Epithelial cell of esophagus (primary cell): ENCODE measurements at regions not wholly inside any gene's neighbourhood (a gene's known extent, or its start where the extent isn't known, plus 50 kb on each side); places are given as distances from the start of the nearest gene placed in this dataset.

ENCODE experiments used
- DNase-seq: peaks from one replicate; pipeline ENCODE4 v3.0.0; 2010; ENCODE audit warnings: low read depth
- H3K4me3 ChIP-seq: 2 replicates; pipeline ENCODE4 v1.5.1; 2011; ENCODE audit warnings: mild to moderate bottlenecking, low read length, control low read depth
- TF ChIP-seq, protein P1 (sequence below): IDR thresholded peaks from 2 replicates; pipeline ENCODE4 v1.5.1; 2011; ENCODE audit warnings: low read depth, mild to moderate bottlenecking, low read length, control low read depth, inconsistent platforms; ENCODE audit not compliant: insufficient read depth; ENCODE audit errors: missing control alignments

DNA sequence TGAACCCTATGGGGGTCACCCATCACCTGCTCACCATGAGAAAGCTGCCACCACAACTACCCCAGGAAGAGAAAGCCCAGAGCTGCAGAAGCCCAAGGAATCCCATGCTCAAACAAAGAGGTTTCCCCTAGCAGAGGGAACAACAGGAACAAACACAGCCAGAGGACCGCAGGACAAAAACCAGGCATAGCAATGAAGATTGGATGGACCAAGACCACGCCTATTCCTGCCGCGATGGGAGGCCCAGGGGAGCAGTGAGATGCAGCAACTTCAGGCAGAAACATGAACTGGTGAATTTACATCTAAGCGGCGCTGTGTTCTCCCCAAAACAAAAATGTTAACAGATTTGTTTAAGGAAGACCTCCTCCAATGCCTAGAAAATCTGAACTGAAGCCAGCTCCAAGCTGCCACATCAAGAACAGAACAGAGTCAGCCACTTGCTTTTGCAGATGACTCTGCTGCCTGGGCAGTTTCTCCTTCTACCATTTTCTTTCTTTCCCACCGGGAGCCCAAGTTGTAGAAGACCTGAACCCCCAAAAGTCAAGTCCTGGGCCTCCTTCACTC is 134.2 kb upstream of the NEBL start:
- no peak overlapping the region for H3K4me3 ChIP-seq
- DNase-seq = no peak

DNA sequence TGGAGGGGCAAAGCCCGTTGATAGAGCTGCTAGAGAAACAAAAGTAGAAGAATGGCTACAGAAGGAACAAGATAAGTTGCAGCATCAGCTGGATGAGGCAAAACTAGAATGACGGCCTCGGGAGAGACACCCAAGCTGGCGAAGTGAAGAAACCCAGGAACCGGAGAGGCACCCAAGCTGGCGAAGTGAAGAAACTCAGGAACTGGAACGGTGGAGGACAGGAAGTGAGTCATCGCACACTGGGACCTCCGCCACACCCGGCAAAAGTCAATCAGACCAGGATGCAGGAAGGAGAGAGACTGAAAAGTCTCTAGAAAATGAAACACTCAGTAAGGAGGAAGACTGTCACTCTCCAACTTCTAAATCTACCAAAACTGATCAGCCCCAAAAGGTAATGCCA is 133.0 kb upstream of the NEBL start:
- DNase-seq = peak; percentile 62
- TF ChIP-seq, protein P1, sequence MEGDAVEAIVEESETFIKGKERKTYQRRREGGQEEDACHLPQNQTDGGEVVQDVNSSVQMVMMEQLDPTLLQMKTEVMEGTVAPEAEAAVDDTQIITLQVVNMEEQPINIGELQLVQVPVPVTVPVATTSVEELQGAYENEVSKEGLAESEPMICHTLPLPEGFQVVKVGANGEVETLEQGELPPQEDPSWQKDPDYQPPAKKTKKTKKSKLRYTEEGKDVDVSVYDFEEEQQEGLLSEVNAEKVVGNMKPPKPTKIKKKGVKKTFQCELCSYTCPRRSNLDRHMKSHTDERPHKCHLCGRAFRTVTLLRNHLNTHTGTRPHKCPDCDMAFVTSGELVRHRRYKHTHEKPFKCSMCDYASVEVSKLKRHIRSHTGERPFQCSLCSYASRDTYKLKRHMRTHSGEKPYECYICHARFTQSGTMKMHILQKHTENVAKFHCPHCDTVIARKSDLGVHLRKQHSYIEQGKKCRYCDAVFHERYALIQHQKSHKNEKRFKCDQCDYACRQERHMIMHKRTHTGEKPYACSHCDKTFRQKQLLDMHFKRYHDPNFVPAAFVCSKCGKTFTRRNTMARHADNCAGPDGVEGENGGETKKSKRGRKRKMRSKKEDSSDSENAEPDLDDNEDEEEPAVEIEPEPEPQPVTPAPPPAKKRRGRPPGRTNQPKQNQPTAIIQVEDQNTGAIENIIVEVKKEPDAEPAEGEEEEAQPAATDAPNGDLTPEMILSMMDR = no peak

More for the DNA sequence above, 134.2 kb upstream of the NEBL start:
- TF ChIP-seq, protein P1 = no peak

DNA sequence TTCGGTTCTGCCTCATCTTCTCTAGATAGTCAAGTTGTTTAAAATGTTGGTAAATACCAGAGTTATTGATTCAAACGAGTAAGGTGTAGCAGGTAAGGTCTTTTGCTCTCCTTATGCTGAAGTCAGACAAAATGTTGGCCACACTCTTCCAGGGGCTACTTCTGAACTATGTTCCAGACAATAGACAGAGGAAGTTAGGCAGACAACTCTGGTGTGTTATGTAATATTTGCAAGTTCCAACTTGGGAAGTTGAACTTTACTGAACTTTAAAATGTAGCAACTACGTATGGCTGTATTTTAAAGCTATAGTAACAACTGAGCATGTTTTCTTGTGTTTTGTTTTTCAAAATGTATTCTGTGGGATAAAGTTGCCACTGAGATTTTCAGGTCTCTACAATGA is 125.7 kb upstream of the NEBL start:
- TF ChIP-seq, protein P1 = no peak
- DNase-seq = peak; percentile 76
- H3K4me3 ChIP-seq = no peak overlapping the region

More for the DNA sequence above, 133.0 kb upstream of the NEBL start:
- H3K4me3 ChIP-seq = no peak overlapping the region

DNA sequence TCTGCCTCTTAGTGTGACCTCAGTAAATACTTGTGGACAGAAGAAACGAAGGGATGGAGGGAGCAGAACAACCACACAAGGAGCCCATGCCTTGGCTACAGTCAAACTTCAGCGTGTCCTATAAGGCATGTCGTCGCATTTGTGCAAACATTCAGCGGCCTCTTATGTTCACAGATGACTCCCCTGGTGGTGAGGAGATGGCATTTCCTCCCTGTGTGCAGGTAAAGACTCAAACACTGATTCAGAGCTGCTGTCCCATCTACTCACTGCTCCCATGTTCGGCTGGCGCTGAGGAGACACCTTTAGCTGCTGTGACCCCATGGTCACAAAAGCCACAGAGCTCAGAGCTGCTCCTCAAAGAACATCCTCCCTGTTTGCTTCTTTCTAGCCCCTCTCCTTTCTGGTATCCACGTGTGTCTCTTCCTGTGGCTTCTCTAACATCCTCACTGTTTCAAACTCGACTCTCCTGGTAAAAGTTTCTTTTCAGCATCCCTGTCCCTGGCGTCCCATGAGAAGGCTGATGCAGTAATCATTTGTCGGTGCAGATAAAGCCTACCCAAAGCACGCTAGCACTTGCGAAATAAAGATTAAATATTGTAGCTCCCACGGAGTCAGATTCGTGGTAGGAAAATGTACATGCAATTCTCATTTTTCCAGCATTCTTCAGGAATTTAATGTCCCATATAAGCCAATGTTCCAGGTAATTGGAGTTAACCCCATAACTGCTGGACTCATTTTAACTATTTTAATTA is 124.9 kb upstream of the NEBL start:
- no peak for DNase-seq
- TF ChIP-seq, protein P1 = no peak
- no peak overlapping the region for H3K4me3 ChIP-seq

DNA sequence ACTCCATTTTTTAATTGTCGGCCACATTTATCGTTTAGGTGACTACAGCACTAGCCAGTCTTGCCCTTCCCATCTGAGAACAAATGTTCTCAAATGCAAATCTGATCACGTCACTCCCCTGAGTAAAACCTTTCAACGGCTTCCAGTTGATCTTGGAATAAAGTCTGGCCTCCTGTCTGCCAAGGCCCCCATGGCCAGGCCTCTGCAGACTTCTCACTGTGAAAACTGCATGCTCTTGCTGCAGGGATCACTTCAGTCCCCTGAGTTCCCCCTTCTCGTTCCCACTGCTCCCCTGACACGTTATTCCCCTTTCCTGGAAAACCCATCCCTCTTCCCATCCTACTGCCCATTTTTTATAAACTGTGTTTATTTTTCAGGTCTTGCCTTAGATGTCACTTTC is 124.1 kb upstream of the NEBL start:
- TF ChIP-seq, protein P1 = no peak
- no peak overlapping the region for H3K4me3 ChIP-seq

DNA sequence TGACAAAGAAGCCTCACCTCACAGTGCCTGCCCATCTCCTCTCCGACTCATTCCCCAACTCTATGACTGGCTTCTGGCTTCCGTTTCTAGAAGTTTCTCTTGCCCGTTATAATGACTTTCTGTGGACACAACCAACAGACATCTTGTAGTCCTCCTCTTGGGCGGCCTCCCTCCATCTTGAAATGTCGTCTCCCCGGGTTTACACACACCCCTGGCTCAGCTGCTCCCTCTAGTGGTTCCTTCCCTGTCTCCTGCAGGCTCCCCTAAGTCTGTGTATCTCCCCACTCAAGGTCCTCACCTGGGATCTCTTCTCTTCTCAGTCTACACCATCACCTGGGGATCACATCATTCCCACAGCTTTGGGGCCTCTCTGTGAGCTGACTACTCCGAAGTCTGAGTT is 123.4 kb upstream of the NEBL start:
- H3K4me3 ChIP-seq = no peak overlapping the region
- DNase-seq = peak; percentile 13
- TF ChIP-seq, protein P1 = peak; percentile 34

More for the DNA sequence above, 124.1 kb upstream of the NEBL start:
- no peak for DNase-seq
